HG03469 (cell line): ENCODE measurements at regions not wholly inside any gene's neighbourhood (a gene's known extent, or its start where the extent isn't known, plus 50 kb on each side); places are given as distances from the start of the nearest gene placed in this dataset.
"Not testable (repeated sequence)": the region's sequence is repeated elsewhere in the genome, so short reads cannot be mapped to it uniquely, and the experiment has no call there.

Source experiments
- ATAC-seq: cut with Tn5 transposase; IDR thresholded peaks from one replicate; pipeline ENCODE4 v1.9.1; 2021; ENCODE audit warnings: mild to moderate bottlenecking, moderate library complexity, moderate number of reproducible peaks; ENCODE audit not compliant: unreplicated experiment

DNA sequence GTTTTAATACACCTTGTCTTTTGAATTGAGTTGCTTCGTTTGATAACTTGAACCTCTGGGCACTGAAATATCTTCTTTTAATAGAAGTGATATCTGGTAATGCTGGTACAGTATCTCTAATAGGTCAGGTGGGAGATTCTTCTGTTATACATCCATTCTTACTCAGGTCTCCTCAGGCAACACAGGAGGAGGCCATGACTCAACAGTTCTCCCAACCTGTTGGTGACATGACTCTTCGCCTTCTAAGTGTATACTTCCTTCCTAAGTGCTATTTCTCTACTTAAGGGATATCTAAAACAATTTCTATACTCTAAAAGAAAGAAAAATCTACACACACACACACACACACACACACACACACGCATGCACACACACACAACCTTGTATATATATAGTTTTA, 509.1 kb downstream of the PCNX1 start:
- no peak for ATAC-seq

DNA sequence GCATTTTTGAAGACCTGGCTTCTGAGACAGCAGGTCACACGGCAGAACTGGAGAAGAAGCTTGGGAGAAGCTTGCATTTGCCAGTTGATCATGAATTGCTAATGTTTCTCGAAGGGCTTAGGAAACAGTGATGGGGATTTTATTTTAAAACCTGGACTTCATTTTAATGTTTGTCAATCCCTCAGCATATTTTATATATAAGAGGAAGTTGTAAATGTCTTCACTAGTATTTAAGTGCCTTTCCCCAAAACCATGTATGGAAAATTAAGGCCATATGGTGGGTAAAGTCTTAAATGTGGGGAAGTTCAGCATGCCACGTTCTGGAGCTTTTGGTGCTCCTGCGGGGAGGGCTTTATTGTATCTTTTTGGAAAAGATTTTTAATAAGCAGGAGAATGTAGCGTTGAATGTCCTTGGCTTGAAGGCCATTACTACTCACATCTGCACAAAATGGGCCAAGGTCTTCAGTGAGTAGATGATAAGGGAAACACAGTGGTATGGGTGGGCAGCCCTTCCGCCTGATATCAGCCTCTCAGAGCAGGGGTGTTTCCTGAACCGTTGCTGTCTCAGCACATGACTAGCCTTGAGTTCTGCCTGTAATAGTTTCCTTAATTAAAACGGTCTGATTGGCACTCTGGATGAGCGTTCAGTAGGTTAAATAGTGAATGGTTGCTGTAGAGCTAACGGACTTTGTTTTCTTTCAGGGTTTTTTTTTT, 511.4 kb downstream of the PCNX1 start:
- no peak for ATAC-seq

DNA sequence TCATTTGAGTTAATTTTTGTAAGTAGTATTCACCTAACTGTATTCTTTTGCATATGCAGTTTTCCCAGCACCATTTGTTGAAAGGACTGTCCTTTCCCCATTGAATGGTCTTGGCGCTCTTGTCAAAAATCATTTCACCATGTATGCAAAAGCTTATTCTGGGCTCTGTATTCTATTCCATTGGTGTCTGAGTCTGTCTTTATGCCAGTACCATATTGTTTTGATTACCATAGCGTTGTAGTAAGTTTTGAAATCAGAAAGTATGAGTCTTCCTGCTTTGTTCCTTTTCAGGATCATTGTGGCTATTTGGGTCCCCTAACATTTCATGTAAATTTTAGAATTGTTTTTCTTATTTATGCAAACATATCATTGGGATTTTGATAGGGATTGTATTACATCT, 508.7 kb upstream of the RGS6 start:
- ATAC-seq: no peak

DNA sequence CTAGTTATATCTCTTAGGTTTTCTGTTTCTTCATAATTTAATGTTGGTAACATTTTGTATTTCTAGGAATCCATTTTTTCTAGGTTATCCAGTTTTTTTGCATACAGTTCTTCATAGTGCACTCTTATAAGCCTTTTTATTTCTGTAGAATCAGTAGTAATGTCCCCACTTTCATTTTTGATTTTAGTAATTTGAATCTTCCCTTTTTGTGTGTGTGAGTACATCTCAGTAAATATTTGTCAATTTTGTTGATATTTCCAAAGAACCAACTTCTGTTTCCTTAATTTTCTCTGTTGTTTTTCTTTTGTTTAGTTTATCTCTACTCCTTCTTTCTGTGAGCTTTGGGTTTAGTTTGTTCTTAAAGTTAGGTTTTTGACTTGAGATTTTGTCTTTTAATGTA, 507.3 kb upstream of the RGS6 start:
- ATAC-seq: no peak

DNA sequence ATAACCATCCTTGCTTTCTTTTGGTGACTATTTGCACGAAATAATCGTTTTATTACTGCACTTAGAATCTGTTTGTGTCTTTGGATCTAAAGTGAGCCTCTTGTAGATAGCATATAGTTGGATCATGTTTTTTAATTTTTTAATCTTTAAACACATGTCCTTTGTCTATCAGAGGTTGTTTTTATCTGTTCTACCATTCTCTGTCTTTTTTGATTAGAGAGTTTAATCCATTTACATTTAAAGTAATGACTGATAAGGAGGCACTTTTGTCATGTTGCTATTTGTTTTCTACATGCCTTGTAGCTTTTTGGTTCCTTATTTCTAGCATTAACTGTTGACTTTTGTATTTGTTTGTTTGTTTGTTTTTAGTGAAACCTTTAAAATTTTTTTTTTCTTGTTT, 506.2 kb upstream of the RGS6 start:
- no peak for ATAC-seq

DNA sequence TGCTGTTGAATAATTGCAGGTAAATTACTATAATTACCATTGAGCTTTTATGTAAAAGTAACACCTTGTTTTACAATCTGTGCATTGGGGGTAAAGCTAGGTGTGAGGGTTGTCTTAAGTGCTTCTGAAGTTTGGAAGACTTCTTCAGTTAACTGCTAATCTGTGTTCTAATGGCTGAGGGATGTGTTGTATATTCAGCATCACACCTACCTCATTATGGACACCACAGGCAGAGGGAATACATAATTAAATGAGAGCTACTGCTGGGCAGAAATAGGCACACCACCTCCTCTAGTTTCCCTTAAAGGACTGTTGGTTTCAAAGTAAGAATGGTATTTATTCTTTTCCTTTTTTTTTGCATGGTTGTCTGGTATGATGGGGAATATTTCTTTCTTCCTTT, 502.3 kb upstream of the RGS6 start:
- no peak for ATAC-seq

DNA sequence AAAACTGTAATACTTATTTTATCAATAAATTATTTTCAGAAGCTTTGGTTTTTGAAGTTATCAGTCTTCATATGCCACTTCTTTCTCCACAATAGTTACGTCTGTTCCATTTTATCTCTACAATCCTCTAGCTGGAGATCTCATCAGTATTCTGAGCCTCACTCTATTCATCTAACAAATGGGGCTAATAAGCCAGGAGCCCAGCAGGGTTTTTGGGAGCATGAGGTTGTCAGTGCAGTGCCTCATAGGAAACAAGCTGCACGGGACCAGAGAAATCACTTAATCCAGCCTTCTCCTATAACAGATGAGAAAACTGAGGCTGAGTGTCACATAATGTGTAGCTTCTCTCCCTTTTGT, 501.9 kb upstream of the RGS6 start:
- ATAC-seq: no peak

DNA sequence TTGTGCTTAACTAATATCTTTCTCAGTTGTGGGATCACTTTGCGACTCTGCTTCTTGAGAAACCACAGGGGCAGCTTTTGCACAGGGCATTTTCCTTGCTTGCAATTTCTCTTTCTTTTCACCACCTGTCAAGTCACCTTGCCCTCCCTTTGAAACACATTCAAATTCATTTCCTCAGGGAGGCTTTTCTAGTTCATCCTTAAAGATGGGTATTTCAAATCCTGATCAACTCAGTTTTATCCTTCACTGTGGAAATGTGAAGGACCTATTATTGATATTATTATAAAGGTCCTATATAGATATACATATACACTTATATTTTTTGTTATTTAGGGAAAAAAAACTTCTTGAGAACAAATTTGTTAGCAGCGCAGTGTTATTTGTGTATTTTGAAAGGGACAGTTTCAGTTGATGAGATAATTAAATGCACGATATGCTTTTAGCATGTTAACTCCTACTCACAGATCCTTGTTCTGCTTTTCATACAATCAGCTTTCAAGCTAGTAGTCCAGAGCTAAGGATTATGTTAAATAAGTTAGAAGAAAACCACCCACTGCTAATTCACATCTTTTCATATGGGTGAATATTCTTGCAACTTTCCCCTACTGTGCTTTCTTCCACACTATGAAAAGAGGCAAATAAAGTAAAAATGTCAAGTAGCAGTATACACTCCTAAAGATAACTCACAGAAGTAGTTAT, 501.4 kb upstream of the RGS6 start:
- ATAC-seq: no peak

DNA sequence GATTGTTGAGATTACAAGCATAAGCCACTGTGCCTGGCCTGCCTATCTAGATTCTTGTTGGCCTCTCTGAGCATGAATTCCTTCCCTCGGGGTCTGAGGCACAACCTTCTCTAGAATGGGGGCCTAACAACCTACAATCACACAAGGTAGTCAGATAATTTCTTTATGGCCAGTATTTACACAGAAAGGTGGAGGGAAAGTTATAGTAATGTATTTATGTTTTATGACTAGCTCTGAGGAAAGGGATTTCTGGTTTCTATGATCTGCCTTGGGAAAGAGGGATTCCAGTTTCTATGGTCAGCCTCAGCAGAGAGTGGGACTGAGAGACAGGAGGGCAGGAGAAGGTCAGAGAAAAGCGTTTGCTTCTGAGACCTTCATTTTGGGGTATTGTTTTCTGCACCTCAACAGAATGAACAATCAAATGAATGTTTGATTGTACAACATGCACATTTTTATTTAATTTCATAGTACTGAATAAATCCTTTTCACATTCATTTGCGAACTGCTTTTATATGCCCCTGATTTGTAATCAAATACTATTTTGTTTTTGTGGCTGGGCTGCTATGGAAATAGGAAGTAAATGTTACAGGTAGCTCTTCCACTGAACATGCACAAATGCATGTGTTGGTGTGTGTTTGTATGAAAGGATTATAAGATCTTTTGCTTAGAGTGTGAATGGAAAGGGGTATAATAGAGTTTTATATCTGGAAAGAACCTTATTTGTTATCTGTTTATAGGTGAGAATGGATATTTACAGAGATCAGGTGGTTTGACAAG, 499.7 kb upstream of the RGS6 start:
- ATAC-seq: no peak

DNA sequence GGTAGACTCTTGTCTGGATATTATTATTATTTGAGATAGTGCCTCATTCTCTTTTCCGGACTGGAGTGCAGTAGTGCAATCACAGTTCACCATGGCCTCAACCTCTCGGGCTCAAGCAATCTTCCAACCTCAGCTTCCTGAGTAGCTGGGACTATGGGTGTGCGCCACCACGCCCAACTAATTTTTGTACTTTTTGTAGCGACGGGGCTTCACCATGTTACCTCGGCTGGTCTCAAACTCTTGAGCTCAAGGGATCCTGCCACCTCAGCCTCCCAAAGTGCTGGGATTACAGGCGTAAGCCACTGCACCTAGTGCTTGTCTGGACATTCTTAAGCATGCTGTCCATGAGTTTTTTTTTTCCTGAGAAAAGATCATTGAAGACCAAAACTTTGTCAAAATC, 498.9 kb upstream of the RGS6 start:
- ATAC-seq: no peak

DNA sequence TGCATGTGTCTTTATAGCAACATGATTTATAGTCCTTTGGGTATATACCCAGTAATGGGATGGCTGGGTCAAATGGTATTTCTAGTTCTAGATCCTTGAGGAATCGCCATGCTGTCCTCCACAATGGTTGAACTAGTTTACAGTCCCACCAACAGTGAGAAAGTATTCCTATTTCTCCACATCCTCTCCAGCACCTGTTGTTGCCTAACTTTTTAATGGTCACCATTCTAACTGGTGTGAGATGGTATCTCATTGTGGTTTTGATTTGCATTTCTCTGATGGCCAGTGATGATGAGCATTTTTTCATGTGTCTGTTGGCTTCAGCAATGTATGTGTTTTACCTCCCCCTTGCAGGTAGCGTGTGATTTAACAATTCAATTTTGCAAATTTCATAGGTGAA, 496.6 kb upstream of the RGS6 start:
- ATAC-seq: not testable (repeated sequence)

DNA sequence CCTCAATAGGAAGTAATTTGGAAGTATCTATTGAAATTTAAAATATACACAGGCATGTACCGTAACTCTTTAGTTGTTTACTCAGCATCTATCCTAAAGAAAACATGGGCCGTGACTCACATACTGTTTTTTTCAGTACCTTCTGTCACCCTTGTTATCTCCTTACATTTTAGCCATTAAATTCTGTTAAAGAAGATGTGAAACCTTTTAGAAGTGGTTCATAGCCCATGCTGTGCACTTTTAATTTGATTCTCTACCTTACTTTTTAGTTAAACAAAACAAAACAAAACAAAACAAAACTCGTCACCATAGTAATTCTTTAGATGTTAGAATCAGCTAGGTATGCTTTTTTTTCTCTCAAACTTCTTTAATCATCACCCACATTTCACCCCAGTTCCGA, 494.4 kb upstream of the RGS6 start:
- ATAC-seq: no peak

DNA sequence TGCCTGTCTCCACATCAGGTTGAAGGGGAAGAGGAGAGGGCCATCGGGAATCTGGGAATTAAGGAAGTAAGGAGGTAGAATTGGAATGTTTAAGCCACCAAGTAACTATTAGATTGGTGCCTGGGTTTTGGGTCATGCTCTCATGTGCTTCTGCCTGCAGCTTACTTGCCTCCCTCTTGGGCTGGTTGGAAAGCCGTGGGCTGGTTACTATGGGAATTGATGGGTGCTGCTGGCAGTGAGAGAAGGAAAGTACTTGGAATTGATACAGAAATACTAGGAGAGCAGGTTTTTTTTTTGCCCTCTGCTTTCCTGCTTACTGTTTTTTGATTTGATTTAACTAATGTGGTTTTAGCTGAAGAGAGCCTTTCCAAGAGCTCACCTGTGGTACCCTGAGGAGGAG, 493.5 kb upstream of the RGS6 start:
- no peak for ATAC-seq

DNA sequence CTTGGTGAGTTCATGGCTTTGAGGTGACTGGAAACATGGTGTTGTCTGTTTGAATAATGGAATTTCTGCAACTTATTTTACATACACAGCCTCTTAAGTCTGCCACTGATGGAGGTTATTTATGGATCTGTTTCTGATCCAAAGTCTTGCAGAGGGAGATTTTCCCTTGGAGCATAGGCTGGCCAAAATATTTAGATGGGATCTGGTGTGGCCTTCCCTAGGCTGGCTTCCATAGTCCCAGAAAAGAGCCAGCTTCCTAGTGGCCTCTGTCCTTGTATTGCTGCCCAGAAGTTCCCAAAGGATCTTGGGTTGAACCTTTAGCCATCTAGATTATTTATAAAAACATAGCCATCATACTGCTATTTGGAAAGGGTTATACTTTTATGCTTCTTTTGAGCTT, 491.1 kb upstream of the RGS6 start:
- ATAC-seq: no peak

DNA sequence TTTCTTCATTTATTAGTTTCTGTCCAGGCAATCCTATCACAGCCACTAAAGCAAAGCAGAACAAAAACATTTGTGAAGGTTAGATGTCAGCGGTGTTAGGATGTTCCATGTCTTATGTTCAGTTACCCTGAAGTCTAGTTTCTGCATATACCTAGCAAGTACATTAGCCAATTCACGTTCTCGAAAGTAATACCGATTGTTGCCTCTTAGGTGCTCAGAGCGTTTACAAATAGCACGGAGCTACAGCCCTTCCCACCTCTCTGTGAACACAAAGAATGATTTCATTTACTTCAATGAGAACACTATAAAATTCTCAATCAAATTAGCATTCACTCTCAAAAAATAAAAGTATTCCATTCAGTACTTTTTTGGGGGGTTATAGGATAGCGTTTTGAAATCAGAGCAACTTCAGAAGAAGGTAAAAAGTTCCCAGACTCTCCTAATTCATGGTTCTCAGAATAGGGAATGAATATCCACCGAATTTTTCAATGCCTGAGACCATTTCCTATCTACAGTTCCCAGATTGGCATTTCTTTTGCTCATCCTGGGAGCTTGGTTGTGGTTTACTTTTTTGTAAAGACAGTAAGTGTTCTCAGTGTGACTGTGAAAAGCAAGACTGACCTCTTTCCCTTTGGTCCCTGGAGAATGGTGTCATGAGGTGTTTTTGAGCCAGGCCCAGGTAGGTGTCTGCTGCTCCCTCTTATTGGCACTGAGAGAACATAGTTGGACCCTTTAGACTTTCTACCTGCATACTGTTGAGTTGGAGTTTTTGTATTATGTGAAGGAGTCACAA, 488.0 kb upstream of the RGS6 start:
- no peak for ATAC-seq

DNA sequence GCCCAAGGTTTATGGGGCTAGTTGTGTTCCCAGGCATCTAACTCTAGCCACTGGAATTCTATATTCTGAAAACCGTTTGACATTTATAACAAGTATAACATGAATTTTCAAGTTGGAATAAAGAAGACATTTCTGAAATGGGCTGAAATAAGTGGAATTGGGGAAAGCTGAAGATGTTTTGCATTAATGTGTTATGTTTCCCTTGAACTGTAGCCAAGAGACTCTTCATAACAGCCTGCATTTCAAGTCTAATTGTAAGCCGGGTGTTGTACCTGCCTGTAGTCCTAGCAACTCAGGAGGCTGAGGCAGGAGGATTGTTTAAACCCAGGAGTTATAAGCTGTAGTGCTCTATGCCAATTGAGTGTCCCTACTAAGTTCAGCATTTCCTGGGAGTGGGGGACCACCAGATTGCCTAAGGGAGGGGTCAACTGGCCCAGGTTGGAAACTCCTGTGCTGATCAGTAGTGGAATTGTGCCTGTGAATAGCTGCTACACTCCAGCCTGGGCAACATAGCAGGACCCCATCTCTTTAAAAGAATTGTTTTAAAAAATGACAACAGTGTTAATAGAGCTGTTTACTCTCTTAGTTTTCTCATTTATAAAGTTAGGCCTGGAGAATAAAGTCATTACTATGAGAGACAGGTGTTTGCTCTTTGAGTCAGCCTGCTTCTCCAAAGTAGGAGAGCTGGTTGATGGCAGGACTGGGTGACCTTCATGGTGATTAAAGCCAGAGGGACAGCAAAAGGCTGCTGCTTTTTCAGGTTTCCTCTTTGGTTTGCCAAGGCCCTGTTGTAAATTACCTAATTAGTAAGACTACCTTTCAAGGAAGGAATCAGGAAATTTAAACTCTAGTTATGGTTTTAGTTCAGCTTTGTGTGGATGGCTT, 483.6 kb upstream of the RGS6 start:
- no peak for ATAC-seq

DNA sequence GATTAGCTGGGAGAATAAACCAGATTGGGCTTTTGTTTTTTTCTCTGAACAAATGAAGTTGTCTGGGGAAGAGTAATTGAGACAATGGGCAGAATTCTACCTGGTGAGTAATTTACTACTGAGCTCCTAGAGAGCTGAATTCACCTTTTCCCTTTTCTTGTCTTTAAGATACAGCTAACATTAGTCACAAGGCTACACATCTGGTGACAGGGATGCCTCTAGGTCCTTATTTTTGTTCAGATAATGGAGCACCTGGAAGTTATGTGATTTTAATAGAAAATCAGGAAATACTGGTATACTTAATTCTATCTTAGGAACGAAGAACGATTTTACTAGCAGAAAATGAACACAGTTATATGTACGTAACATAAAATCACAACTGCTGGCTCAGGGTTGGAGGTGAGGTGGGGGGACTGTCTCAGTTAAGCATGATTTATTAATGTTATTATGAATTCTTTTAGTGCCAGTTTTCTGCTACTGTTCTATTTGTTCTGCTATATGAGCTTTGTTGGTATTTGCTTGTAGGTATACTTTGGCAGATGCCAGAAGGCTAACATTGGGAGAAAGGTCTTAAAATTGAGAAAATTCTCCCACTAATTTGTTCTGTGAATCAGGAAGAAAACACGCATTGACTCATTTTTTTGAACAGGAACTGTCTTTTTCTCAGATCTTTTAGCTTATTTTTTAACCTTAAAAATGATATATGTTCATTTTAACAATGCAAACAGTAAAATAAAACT, 482.7 kb upstream of the RGS6 start:
- no peak for ATAC-seq

DNA sequence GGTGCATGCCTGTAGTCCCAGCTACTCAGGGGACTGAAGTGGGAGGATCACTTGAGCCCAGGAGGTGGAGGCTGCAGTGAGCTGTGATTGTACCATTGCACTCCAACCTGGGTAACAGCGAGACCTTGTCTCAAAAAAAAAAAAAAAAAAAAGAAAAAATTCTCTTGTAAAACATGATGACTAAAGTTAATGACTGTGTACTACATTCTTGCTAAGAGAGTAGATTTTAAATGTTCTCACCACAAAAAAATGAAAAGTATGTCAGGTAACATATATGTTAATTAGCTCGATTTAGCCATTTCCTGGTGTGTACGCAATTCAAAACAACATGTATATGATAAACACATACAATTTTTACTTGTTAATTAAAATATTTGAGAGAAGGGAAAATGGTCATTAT, 480.7 kb upstream of the RGS6 start:
- no peak for ATAC-seq

DNA sequence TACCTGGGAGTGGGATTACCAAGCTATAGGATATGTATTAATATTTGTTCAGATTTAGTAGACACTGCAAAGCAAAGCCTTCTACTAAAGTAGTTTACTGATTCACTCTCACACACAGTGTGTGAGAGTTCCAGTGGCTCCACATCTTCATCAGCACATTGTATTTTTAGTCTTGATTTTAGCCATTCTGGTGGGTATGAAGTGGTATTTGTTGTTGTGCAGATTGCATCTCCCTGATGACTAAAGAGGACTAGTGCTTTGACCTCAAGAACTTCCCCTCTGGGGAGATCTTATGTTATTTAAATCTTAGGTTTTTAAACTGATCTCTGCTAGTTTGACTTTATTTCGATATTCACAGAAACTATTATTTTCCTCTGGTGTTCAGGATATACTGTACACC, 479.7 kb upstream of the RGS6 start:
- ATAC-seq: no peak

DNA sequence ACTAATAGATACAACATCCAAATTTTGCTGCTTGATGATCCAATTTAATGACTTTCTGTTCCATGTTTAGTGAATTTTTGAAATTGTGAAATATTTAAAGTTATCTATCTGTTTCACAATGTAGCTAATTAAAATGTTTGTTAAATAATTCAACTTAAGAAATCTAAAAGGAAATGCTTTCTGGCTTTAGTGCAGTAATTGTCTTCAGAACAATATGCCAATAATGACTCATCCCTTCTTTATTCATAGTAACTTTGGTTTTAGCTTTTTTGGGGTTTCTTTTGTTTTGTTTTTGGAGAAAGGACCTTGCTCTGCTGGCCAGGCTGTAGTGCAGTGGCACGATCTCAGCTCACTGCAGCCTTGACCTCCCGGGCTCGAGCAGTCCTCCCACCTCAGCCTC, 479.2 kb upstream of the RGS6 start:
- ATAC-seq: no peak
